ENCODE measurements at regions not wholly inside any gene's neighbourhood (a gene's known extent, or its start where the extent isn't known, plus 50 kb on each side); places are given as distances from the start of the nearest gene placed in this dataset.

- DNase-seq (ENCODE audit: low spot score) = no peak
- no peak for TF ChIP-seq CTCF (IDR thresholded peaks at IDR 0.05; ENCODE audit: extremely low read depth, missing control alignments)
Observed at GRCh38 chr6:67593247-67593646, 1041.8 kb upstream of the ADGRB3 start.

GRCh38 chr6:67591910-67592309 lies 1043.2 kb upstream of the ADGRB3 start:
- TF ChIP-seq CTCF (IDR thresholded peaks at IDR 0.05; ENCODE audit: extremely low read depth, missing control alignments) = no peak
- DNase-seq (ENCODE audit: low spot score) = no peak

GRCh38 chr6:67567842-67568241 lies 1067.2 kb upstream of the ADGRB3 start:
- no peak for DNase-seq (ENCODE audit: low spot score)
- TF ChIP-seq CTCF (IDR thresholded peaks at IDR 0.05; ENCODE audit: extremely low read depth, missing control alignments) = no peak

- no peak for DNase-seq (ENCODE audit: low spot score)
- TF ChIP-seq CTCF (IDR thresholded peaks at IDR 0.05; ENCODE audit: extremely low read depth, missing control alignments) = no peak
Observed at GRCh38 chr6:67563671-67564070, 1071.4 kb upstream of the ADGRB3 start.

- no peak for TF ChIP-seq CTCF (IDR thresholded peaks at IDR 0.05; ENCODE audit: extremely low read depth, missing control alignments)
Observed at GRCh38 chr6:67560068-67560467, 1075.0 kb upstream of the ADGRB3 start.

DNA sequence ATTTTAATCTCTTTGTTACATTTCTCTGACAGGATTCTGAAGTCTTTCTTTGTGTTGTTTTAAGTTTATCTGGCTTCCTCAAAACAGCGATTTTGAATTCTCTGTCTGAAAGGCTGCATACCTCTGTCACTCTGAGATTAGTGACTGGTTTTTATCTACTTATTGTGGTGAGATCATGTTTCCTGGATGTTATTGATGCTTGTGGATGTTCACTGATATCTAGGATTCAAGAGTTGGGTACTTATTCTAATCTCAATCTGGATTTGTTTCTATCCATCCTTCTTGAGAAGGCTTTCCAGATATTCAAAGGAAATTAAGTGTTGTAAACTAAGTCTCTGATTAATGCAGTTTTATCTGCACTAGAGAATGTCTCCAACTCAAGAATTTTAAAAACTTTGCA lies 1076.1 kb upstream of the ADGRB3 start:
- no peak for TF ChIP-seq CTCF (IDR thresholded peaks at IDR 0.05; ENCODE audit: extremely low read depth, missing control alignments)
- no peak for DNase-seq (ENCODE audit: low spot score)

More at GRCh38 chr6:67560068-67560467, 1075.0 kb upstream of the ADGRB3 start:
- no peak for DNase-seq (ENCODE audit: low spot score)

- DNase-seq (ENCODE audit: low spot score) = no peak
Observed at GRCh38 chr6:67544851-67545452, 1090.1 kb upstream of the ADGRB3 start.

More at GRCh38 chr6:67544851-67545452, 1090.1 kb upstream of the ADGRB3 start:
- TF ChIP-seq CTCF (IDR thresholded peaks at IDR 0.05; ENCODE audit: extremely low read depth, missing control alignments) = no peak

Measured in GM20000 (cell line).